ENCODE measurements at regions not wholly inside any gene's neighbourhood (a gene's known extent, or its start where the extent isn't known, plus 50 kb on each side); places are given as distances from the start of the nearest gene placed in this dataset.

GRCh38 chr4:108369035-108369655 lies 200.4 kb upstream of the LEF1 start:
- no peak for DNase-seq (ENCODE audit: low read depth)

DNA sequence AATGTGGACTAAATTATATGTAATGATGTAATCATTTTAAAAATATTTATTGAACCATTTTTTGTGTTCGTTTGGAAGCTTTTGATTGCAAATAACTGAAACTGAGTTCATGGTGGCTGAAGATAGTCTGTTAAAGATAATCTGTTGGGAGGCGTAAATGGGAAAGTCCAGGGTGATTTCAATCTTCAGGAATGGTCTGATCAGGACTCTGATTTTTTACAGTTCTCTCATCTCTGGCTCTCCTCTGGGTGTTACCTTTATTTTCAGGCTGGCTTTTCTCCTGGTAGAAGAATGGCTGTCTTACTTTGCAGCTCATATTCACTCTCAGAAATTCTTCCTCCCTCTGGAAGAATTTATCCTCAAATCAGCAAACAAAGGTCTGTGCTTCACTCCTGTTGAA lies 199.0 kb upstream of the LEF1 start:
- no peak for DNase-seq (ENCODE audit: low read depth)

DNA sequence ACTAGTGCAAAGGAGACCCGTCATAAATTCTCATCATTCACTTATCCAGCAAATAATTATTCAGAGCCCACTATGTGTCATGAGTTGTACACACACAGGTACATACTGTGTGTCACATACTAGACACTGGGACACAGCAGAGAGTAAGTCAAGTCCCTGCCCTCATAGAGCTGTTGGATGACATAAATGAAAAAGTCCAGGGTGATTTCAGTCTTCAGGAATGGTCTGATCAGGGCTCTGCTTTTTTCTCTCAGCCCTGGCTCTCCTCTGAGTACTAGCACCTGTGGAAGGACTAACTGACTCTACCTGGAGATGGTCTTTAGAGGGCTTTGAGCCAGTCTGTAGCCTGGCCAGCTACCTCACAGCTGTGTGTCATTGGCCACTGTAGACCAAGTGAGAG lies 198.0 kb upstream of the LEF1 start:
- no peak for DNase-seq (ENCODE audit: low read depth)

DNA sequence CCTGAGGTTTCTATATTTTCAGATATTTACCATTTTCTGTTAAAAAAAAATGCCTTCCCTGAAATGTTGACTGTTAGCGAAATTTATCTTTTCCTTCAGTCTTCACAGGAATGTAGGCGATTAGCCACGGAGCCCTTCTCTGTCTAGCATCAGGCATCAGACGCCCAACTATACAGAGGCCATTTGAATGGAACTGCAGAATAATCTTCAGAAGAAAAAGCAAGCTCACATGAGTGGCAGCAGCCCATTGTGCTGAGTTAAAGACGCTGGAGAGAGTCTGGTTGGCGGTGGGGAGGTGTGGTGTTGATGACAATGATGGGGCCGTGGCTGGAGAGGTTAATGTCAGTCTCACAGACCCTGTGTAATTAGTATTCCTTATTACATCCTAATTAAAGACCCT lies 196.8 kb upstream of the LEF1 start:
- no peak for DNase-seq (ENCODE audit: low read depth)

DNA sequence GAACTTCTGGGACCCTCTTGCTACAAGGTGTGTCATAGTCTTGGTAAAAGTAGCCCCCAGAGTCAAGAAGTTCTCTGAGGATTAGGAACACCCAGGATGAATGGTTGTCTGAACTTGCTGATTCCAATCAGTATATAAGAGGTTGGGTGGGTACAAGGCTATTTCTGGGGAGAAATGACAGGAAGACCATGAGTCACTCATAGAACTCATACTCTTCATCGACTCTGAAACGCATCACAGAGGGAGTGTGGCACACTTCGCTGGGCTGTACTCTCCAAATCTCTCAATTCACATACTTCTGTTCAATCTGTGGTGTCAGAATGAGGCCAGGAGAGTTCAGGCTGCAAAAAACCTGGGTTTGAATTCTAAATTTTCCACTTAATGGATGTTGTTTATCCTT lies 193.2 kb upstream of the LEF1 start:
- DNase-seq (ENCODE audit: low read depth): peak; percentile 26

GRCh38 chr4:108361446-108361820 lies 192.7 kb upstream of the LEF1 start:
- no peak for DNase-seq (ENCODE audit: low read depth)

DNA sequence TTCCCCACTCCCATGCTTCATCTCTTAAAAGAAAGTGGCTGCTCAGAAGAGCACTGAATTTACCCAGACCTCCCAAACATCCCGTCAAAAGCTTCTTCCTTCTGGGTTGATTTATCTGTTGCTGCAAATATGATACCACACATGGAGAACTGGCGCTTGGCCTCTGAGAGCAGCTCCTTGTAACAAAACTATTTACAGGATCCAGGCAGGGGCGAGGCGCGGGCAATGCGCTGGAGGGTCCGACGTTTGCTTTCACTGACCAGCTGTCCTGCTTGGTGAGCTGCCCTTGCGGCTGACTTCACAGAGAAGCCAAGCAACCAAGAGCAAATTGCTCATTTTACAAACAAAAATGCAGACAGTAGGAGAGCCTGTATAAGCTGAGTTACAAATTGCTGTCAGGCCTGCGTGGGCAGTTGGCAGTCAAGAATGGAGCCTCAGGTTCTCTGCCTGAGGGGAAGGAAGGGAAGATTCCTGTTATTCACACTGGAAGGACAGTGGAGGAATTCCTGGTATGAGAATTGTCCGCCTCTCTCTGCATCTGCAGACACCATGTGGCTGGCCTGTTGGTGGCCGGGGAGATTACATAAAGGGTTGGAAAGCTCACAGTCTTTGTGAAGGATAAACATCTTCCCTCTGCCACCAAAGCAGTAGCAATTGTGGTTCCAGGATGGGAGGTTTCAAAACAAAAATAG lies 192.2 kb upstream of the LEF1 start:
- DNase-seq (ENCODE audit: low read depth): no peak

- no peak for DNase-seq (ENCODE audit: low read depth)
These were observed 191.4 kb upstream of the LEF1 start for GRCh38 chr4:108359986-108360681.

DNA sequence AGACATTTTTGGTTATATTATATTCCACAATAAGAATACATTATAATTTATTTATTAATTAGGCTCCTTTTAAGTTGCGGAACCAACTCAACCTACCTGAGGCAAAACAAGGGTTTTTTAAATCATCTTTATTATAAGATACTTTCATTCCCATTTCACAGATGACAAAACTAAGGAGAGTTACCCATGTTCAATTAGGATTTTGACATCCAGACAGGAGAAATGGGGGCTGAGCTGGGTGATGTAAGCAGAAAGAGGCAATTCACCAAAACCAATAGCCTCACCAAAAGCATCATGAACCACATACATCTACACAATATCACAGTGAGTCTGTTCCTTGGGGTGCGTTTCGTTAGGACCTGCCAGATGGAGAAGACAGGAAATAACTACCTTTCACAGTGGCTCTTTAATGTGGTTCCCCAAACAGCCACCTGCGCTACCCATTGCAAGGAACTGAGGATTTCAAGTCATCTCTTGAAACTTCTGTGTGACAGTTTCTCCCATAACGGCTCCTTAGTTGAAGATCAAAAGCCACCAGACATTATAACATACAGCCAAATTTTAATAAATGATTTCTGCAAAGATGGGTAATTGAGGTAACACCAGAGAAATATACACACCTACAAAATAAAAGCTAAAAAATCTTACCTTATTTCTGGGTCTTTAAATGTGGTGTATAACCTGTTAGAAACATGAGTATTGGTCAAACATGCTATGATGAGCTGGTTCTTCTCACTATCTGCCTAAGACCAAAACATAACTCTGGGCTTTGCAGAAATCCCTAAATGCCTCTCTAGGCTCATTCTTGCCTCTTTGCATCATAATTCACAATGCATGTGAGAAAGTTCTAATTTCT lies 190.6 kb upstream of the LEF1 start:
- no peak for DNase-seq (ENCODE audit: low read depth)

DNA sequence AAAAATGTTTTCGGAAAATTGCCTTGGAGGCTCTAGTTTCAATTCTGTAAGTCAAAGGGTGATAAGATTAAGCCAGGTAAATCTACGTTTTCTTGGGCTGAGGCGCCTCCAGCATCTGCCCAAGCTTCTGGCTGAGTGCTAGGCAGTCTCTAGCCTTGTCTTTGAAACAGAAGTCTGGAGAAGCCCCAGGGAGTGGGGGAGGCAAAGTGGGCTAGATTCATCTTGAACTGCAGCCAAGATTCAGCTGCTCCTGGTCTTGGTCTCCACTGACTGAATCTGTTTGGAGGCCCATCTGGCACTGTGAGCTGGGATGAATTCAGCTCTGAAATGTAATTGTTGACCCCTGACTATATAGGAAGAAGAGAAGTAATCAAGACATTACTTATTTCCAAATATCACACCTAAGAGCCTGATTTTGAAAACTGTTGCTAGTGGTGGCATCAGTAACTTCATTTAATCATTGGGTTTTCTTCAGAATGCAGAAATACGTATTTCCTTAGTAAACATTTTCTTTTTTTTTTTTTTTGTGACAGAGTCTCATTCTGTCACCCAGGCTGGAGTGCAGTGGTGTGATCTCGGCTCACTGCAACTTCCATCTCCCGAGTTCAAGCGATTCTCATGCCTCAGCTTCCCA lies 187.3 kb upstream of the LEF1 start:
- DNase-seq (ENCODE audit: low read depth): no peak

- no peak for DNase-seq (ENCODE audit: low read depth)
These were observed 186.6 kb upstream of the LEF1 start for GRCh38 chr4:108355186-108355901.

DNA sequence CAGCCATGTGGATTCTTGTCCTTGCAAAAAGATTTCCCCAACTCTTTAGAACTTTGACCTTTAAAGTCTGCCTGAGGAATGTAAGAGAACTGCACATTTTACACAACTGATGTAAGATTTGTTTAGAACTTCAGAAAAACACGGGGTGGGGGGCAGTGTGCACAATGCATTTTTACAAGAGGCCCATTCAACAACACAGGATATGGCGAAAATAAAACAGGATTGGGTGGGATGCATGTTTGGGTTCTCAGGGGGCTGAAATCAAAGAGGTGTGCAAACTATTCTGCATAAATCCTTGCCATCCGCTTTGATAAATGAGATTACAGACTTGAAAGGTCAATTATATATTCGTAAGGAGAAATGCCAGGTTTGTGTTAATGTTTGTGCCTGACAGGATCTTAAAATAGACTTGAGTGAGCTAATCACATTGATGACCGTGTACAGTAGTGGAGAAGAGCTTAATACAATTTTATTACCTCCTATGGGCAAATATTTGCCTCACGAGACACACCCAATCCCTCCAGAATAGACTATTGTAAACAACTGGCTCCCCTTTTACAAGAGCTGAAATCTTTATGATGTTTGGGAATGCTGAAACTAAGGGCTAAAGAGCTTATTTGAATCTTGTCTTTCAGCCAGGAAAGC lies 184.1 kb upstream of the LEF1 start:
- DNase-seq (ENCODE audit: low read depth): no peak

DNA sequence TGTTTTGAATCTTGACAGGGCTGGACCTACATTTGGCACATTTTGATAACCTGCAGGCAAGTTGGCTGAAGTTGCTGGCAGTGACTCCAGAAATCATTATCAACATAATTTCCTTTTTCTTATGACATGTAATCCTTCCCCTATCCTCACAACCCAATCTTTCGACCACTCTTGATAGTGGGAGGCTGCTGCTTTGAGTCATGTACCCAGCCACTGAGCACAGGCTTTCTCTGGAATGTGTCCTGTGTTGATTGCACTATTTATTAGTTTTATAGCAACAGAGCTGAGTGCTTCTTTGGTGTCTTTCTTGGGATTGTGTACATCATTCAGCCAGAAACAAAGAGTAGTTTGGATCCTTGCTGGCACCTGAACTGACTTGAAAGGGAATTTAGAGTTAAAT lies 183.1 kb upstream of the LEF1 start:
- no peak for DNase-seq (ENCODE audit: low read depth)

DNA sequence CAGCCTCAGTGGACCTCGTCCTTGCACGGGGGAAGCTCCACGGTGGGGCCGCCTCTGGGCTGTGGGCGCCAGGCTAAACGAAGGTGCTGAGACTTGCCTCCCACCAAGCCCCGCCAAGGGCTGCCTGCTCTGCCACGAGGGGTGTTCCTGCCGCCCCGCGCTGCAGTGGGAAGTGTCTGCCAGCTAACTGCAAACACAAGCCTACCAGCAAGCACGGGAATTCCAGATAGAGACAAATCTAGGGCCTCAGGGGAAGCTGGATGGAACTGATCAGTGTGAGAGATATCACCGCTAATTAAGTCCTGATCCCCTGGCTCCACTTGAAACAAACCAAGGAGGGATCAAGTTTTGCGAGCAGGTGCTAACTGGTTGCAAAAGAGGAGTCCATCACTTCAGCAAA lies 181.6 kb upstream of the LEF1 start:
- DNase-seq (ENCODE audit: low read depth): no peak

DNA sequence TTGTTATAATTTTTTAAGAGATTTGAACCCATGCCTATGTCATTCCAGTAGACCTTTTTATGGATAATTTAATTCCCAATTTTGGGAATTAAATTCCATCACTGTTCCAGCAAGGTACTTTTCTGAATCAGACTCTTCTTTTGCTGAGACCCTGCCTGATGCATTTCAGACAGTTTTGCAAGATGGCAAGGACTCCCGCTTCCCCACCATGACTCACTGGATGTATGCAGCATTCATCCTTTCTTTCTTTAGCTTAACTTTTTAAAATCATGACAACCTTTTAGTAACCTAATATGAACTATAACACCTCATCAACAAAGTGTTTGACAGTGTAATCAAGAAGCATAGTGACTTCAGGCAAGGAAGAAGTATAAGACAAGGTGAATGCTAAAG lies 178.1 kb upstream of the LEF1 start:
- DNase-seq (ENCODE audit: low read depth): peak; percentile 38

DNA sequence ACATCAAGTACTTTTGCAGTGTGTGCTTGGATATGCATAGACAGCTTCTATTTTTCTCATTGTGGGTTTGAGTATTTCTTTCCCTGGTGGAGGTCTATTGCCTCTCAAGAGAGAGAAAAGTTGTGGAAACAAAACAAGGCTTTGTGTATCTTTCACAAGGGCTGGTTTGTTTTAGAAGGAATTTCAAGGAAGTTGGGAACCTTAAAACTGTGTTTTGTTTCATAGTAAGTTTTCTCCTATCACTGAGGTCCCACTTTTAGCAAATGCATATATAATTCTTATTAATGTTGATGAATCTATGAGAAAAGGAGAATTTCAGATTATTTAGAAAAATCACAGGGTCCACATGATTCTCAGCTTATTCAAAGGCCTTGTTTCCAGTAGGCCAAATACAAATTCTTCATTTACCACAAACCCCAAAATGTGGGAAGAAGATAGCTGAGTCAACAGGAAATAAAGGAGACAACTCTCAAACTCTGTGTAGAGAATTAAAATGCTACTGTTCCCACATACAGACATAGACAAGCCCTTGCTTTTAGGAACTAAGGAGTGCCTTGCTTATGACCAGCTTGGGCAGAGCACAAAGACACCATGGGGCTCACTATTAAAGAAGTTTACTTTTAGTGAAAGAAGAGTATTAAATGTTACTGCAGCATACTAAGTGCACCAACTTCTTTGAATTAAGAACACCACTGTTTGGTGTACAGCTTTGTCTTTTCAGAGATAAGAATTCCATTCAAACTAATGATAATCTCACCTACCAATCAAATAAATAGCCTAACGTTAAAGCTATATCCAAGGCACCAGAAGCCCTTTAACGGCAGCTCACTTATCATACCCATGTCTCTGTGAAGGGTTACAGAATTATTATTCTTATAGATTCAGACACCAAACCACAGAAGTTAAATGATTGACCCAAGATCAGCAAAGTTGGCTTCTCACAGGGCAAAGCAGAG lies 177.4 kb upstream of the LEF1 start:
- peak; percentile 90 for DNase-seq (ENCODE audit: low read depth)

DNA sequence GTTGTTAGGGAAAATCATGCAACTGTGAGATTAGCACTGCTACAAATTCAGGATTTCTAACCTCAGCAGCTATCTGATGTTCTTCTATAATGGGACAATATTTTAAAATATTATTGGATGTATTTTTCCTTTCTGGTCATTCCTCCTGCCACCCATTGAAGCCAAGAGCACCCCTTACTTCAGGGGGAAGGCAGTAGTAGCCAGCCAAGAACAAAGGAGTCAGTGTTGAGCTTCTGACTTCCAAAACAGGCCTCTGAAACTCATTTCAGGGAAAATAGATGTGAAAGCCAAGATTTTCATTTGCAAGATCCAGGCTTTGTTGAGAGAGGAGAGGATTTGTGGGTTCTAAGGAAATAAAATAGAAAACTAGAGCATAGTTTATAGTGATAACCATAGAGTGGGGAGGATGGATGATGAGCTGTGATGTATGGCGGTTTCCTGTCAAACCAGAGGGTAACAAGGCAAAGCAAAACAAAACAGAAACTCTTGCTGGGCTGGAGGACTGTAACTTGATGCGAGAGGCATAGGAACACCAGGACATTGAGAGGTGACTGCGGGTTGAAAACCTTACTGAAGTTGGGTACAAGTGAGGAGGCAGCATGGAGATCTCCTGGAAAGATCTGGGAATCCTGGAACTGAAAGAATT lies 173.7 kb upstream of the LEF1 start:
- DNase-seq (ENCODE audit: low read depth): no peak

GRCh38 chr4:108337923-108338322 lies 169.2 kb upstream of the LEF1 start:
- peak; percentile 54 for DNase-seq (ENCODE audit: low read depth)

DNA sequence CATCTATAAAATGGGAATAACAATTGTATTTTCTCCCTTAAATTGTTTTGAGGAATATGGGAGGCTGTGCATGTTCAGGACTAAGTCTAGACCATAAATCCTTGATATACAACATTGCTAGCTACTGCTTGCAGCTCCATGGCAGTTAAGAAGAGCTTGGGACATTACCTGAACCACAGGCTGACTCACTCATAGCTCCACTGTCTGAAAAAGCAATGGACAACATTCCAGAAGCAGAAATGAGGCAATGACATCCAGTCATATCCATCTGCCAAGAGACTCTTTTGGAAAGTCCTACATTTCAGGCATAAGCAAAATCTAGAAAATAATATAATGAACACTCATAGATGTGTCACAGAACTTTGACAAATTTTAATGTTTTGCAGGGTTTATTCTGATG lies 167.3 kb upstream of the LEF1 start:
- peak; percentile 78 for DNase-seq (ENCODE audit: low read depth)

Data from HT1080 (cell line).